CD14-positive monocyte (primary cell): ENCODE measurements at regions not wholly inside any gene's neighbourhood (a gene's known extent, or its start where the extent isn't known, plus 50 kb on each side); places are given as distances from the start of the nearest gene placed in this dataset.

Experiments
- DNase-seq, 3 donors: peaks; one replicate each; pipeline ENCODE4 v3.0.0-alpha.2; 2011 to 2022
- H2AFZ ChIP-seq: 2 replicates; pipeline ENCODE4 v1.6.0; 2012; ENCODE audit warnings: mild to moderate bottlenecking, low read depth, low read length, inconsistent platforms; ENCODE audit not compliant: insufficient read depth, poor library complexity, severe bottlenecking
- H3K27ac ChIP-seq, 2 donors: 1 replicate in 1 of 2; 2 replicates in 1 of 2; pipeline ENCODE4 v1.5.1; 2012 to 2013; ENCODE audit warnings: low read length in 2 of 2, control low read depth in 1 of 2, inconsistent platforms in 1 of 2, low read depth in 1 of 2, mild to moderate bottlenecking in 1 of 2
- H3K27me3 ChIP-seq, 2 donors: one replicate each; pipeline versions ENCODE4 v1.6.0 to v1.6.1; 2011 to 2013; ENCODE audit warnings: low read length in 2 of 2; ENCODE audit not compliant: control insufficient read depth in 2 of 2, insufficient read depth in 2 of 2
- H3K36me3 ChIP-seq, 2 donors: replicated peaks in 1 of 2; 1 replicate in 1 of 2; 2 replicates in 1 of 2; pipeline versions ENCODE4 v1.5.1 to v1.6.1; 2012 to 2013; ENCODE audit warnings: low read length in 2 of 2, control low read depth in 1 of 2, inconsistent platforms in 1 of 2, mild to moderate bottlenecking in 1 of 2; ENCODE audit not compliant: insufficient read depth in 2 of 2, control insufficient read depth in 1 of 2
- H3K4me1 ChIP-seq, 2 donors: 1 replicate in 1 of 2; 2 replicates in 1 of 2; pipeline versions ENCODE4 v1.5.1 to v1.6.1; 2012 to 2013; ENCODE audit warnings: low read length in 2 of 2, control low read depth in 1 of 2, inconsistent platforms in 1 of 2, mild to moderate bottlenecking in 1 of 2, moderate library complexity in 1 of 2; ENCODE audit not compliant: insufficient read depth in 2 of 2, control insufficient read depth in 1 of 2
- H3K4me2 ChIP-seq: replicated peaks from 2 replicates; pipeline ENCODE3; 2012; ENCODE audit warnings: low read length, moderate library complexity, mild to moderate bottlenecking; ENCODE audit not compliant: poor library complexity, severe bottlenecking; ENCODE audit errors: extremely low read depth
- H3K4me3 ChIP-seq, 3 experiments: fragments of 200-600 bp in 1 of 3; sonication (generic) in 1 of 3; replicated peaks in 1 of 3; 1 replicate in 2 of 3; 2 replicates in 1 of 3; pipeline ENCODE4 v1.5.1; 2011 to 2013; ENCODE audit warnings: low read length in 3 of 3, mild to moderate bottlenecking in 3 of 3, control low read depth in 2 of 3, low read depth in 2 of 3, inconsistent platforms in 1 of 3, moderate library complexity in 1 of 3
- H3K79me2 ChIP-seq: 2 replicates; pipeline ENCODE4 v1.6.0; 2012; ENCODE audit warnings: mild to moderate bottlenecking, control low read depth, inconsistent platforms, low read length, moderate library complexity; ENCODE audit not compliant: insufficient read depth
- H3K9ac ChIP-seq: 2 replicates; pipeline ENCODE4 v1.6.0; 2017; ENCODE audit warnings: low read length, mild to moderate bottlenecking; ENCODE audit not compliant: insufficient read depth, poor library complexity, severe bottlenecking
- H3K9me3 ChIP-seq, 2 donors: replicated peaks in 1 of 2; 1 replicate in 1 of 2; 2 replicates in 1 of 2; pipeline versions ENCODE4 v1.5.1 to v1.6.1; 2012 to 2013; ENCODE audit warnings: low read length in 2 of 2, control low read depth in 1 of 2; ENCODE audit not compliant: control insufficient read depth in 1 of 2, insufficient read depth in 1 of 2
- H4K20me1 ChIP-seq: 2 replicates; pipeline ENCODE4 v1.6.0; 2012; ENCODE audit warnings: mild to moderate bottlenecking, low read length, control low read depth, moderate library complexity; ENCODE audit not compliant: insufficient read depth
- H3K27ac Mint-ChIP-seq, 7 donors: one replicate each; pipeline ENCODE4 v1.8.0; 2020; ENCODE audit warnings: mild to moderate bottlenecking in 7 of 7, mixed read lengths in 7 of 7, moderate library complexity in 6 of 7, inconsistent platforms in 2 of 7
- H3K27me3 Mint-ChIP-seq, 3 donors: one replicate each; pipeline ENCODE4 v1.8.0; 2021 to 2022; ENCODE audit warnings: low read depth in 3 of 3, mild to moderate bottlenecking in 3 of 3, mixed read lengths in 3 of 3, moderate library complexity in 3 of 3, inconsistent platforms in 1 of 3
- H3K36me3 Mint-ChIP-seq, 2 donors: one replicate each; pipeline ENCODE4 v1.8.0; 2020; ENCODE audit warnings: mixed read lengths in 2 of 2, inconsistent platforms in 1 of 2, mild to moderate bottlenecking in 1 of 2
- H3K4me1 Mint-ChIP-seq: one replicate; pipeline ENCODE4 v1.8.0; 2020; ENCODE audit warnings: mild to moderate bottlenecking, mixed read lengths
- H3K4me3 Mint-ChIP-seq, 2 donors: one replicate each; pipeline ENCODE4 v1.8.0; 2020; ENCODE audit warnings: mild to moderate bottlenecking in 2 of 2, mixed read lengths in 2 of 2, moderate library complexity in 1 of 2
- H3K9me3 Mint-ChIP-seq, 7 donors: one replicate each; pipeline ENCODE4 v1.8.0; 2020 to 2022; ENCODE audit warnings: mixed read lengths in 7 of 7, mild to moderate bottlenecking in 6 of 7, moderate library complexity in 6 of 7, inconsistent platforms in 2 of 7
- CTCF ChIP-seq: fragments of 200-600 bp; IDR thresholded peaks from one replicate; pipeline ENCODE4 v1.8.0; 2022; ENCODE audit warnings: antibody characterized with exemption, mild to moderate bottlenecking
- WGBS: methylation state at CpG from one replicate; pipeline ENCODE4 v1.1.5; 2013; ENCODE audit warnings: missing lambda C conversion rate; ENCODE audit not compliant: insufficient coverage; 5-methylcytosine and 5-hydroxymethylcytosine counted together
- intact Hi-C, 2 donors: fragments of 100-400 bp; cut with micrococcal nuclease; formaldehyde crosslinking; loops; one replicate each; pipeline versions ENCODE4 v1.15.0 to v1.15.1; 2023

- intact Hi-C loops = no loop called here
- 100% methylated on average over 1 of the region's 3 CpGs for WGBS
- H2AFZ ChIP-seq = no peak overlapping the region
Observed at GRCh38 chr7:25821225-25821624, 330.8 kb upstream of the NFE2L3 start.

GRCh38 chr7:25822823-25823222, 329.2 kb upstream of the NFE2L3 start:
- Mint-ChIP-seq H3K27ac (no peak overlapping the region), H3K36me3 (no peaks in the 10 kb centered on the region), H3K27me3 (peaks cover 5 to 15% (median 8%) of the 10 kb centered on the region in 3 donors), H3K4me3 (no peak overlapping the region), H3K4me1 (no peaks in the 10 kb centered on the region), H3K9me3 (peaks cover 0 to 4% (median 0%) of the 10 kb centered on the region in 7 donors)
- Histone ChIP-seq H3K4me1 (no peaks in the 10 kb centered on the region), H3K9me3 (no peaks in the 10 kb centered on the region), H4K20me1 (no peaks in the 10 kb centered on the region), H3K36me3 (no peaks in the 10 kb centered on the region), H3K4me2 (no peak overlapping the region), H2AFZ (no peak overlapping the region), H3K79me2 (no peaks in the 10 kb centered on the region), H3K27ac (no peak overlapping the region), H3K9ac (no peak overlapping the region), H3K4me3 (no peak overlapping the region), H3K27me3 (peaks cover 0 to 2% of the 10 kb centered on the region in 2 donors)
- DNase-seq = no peak
- 100% methylated on average over 2 of the region's 4 CpGs for WGBS
- no peak for TF ChIP-seq CTCF
- intact Hi-C loops = no loop called here

More at GRCh38 chr7:25821225-25821624, 330.8 kb upstream of the NFE2L3 start:
- Histone ChIP-seq H3K9ac (no peak overlapping the region), H3K9me3 (no peaks in the 10 kb centered on the region), H3K79me2 (no peaks in the 10 kb centered on the region), H3K4me1 (no peaks in the 10 kb centered on the region), H3K4me2 (no peak overlapping the region), H3K4me3 (no peak overlapping the region), H4K20me1 (no peaks in the 10 kb centered on the region), H3K27me3 (peaks cover 0 to 2% of the 10 kb centered on the region in 2 donors), H3K36me3 (no peaks in the 10 kb centered on the region), H3K27ac (no peak overlapping the region)
- Mint-ChIP-seq H3K4me3 (no peak overlapping the region), H3K9me3 (peaks cover 0 to 3% (median 0%) of the 10 kb centered on the region in 7 donors), H3K36me3 (no peaks in the 10 kb centered on the region), H3K4me1 (no peaks in the 10 kb centered on the region), H3K27ac (no peak overlapping the region), H3K27me3 (peaks cover 3 to 9% (median 6%) of the 10 kb centered on the region in 3 donors)
- no peak for TF ChIP-seq CTCF
- no peak for DNase-seq
